ENCODE measurements at regions not wholly inside any gene's neighbourhood (a gene's known extent, or its start where the extent isn't known, plus 50 kb on each side); places are given as distances from the start of the nearest gene placed in this dataset.

- Mint-ChIP-seq H3K4me1 (no peaks in the 10 kb centered on the region), H3K27me3 (no peaks in the 10 kb centered on the region)
- POLR2A ChIA-PET (ENCODE audit: partially characterized antibody): no interaction called here
These were observed 700.5 kb upstream of the MEF2C start for GRCh38 chr5:89583534-89583933.

GRCh38 chr5:89582768-89583339 is 699.9 kb upstream of the MEF2C start:
- Mint-ChIP-seq H3K36me3 (no peaks in the 10 kb centered on the region), H3K27ac (no peak overlapping the region), H3K4me1 (no peaks in the 10 kb centered on the region), H3K4me3 (no peak overlapping the region), H3K9me3 (peaks cover 0 to 12% (median 4%) of the 10 kb centered on the region in 8 donors), H3K27me3 (no peaks in the 10 kb centered on the region)
- H3K4me3 ChIP-seq (ENCODE audit: low read length in 2 of 2): no peak overlapping the region
- H3K4me1 ChIP-seq (ENCODE audit: insufficient read depth, low read length): no peaks in the 10 kb centered on the region
- H3K36me3 ChIP-seq (ENCODE audit: insufficient read depth, low read length): no peaks in the 10 kb centered on the region
- intact Hi-C loops (cut with micrococcal nuclease): no loop called here
- ChIA-PET POLR2A (ENCODE audit: partially characterized antibody) (no interaction called here), CTCF (ENCODE audit: partially characterized antibody) (no interaction called here)
- H3K27me3 ChIP-seq (ENCODE audit: insufficient read depth, low read length): no peaks in the 10 kb centered on the region
- no peak overlapping the region for H3K27ac ChIP-seq (ENCODE audit: low read depth, low read length)
- no peak for DNase-seq
- peaks cover 0 to 4% of the 10 kb centered on the region in 2 donors for H3K9me3 ChIP-seq (ENCODE audit: control insufficient read depth in 1 of 2, low read length in 2 of 2)

More at GRCh38 chr5:89583534-89583933, 700.5 kb upstream of the MEF2C start:
- Histone ChIP-seq H3K9me3 (ENCODE audit: control insufficient read depth in 1 of 2, low read length in 2 of 2) (peaks cover 0 to 4% of the 10 kb centered on the region in 2 donors), H3K4me1 (ENCODE audit: insufficient read depth, low read length) (no peaks in the 10 kb centered on the region), H3K36me3 (ENCODE audit: insufficient read depth, low read length) (no peaks in the 10 kb centered on the region), H3K4me3 (ENCODE audit: low read length in 2 of 2) (no peak overlapping the region), H3K27me3 (ENCODE audit: insufficient read depth, low read length) (no peaks in the 10 kb centered on the region), H3K27ac (ENCODE audit: low read depth, low read length) (no peak overlapping the region)
- intact Hi-C loops (cut with micrococcal nuclease): no loop called here
- no peak for DNase-seq
- Mint-ChIP-seq H3K4me3 (no peak overlapping the region), H3K27ac (no peak overlapping the region), H3K36me3 (no peaks in the 10 kb centered on the region), H3K9me3 (peaks cover 0 to 12% (median 4%) of the 10 kb centered on the region in 8 donors)
- CTCF ChIA-PET (ENCODE audit: partially characterized antibody): no interaction called here

GRCh38 chr5:89580976-89581375 is 698.0 kb upstream of the MEF2C start:
- no peaks in the 10 kb centered on the region for H3K27me3 Mint-ChIP-seq
- DNase-seq: no peak
- H3K27me3 ChIP-seq (ENCODE audit: insufficient read depth, low read length): no peaks in the 10 kb centered on the region
- ChIA-PET CTCF (ENCODE audit: partially characterized antibody) (no interaction called here), POLR2A (ENCODE audit: partially characterized antibody) (no interaction called here)
- no peak overlapping the region for H3K27ac ChIP-seq (ENCODE audit: low read depth, low read length)
- H3K36me3 Mint-ChIP-seq: no peaks in the 10 kb centered on the region
- no peak overlapping the region for H3K4me3 ChIP-seq (ENCODE audit: low read length in 2 of 2)
- no peaks in the 10 kb centered on the region for H3K36me3 ChIP-seq (ENCODE audit: insufficient read depth, low read length)
- H3K27ac Mint-ChIP-seq: no peak overlapping the region
- peaks cover 0 to 4% of the 10 kb centered on the region in 2 donors for H3K9me3 ChIP-seq (ENCODE audit: control insufficient read depth in 1 of 2, low read length in 2 of 2)
- no peaks in the 10 kb centered on the region for H3K4me1 ChIP-seq (ENCODE audit: insufficient read depth, low read length)
- no peak overlapping the region for H3K4me3 Mint-ChIP-seq
- H3K9me3 Mint-ChIP-seq: peaks cover 0 to 7% (median under 1%) of the 10 kb centered on the region in 8 donors
- no peaks in the 10 kb centered on the region for H3K4me1 Mint-ChIP-seq
- intact Hi-C loops (cut with micrococcal nuclease): no loop called here

- Mint-ChIP-seq H3K36me3 (no peaks in the 10 kb centered on the region), H3K4me1 (no peaks in the 10 kb centered on the region), H3K9me3 (peaks cover 0 to 3% (median 0%) of the 10 kb centered on the region in 8 donors), H3K4me3 (no peak overlapping the region), H3K27me3 (no peaks in the 10 kb centered on the region), H3K27ac (no peak overlapping the region)
- Histone ChIP-seq H3K4me1 (ENCODE audit: insufficient read depth, low read length) (no peaks in the 10 kb centered on the region), H3K27me3 (ENCODE audit: insufficient read depth, low read length) (no peaks in the 10 kb centered on the region), H3K36me3 (ENCODE audit: insufficient read depth, low read length) (no peaks in the 10 kb centered on the region), H3K9me3 (ENCODE audit: control insufficient read depth in 1 of 2, low read length in 2 of 2) (peaks cover 0 to 3% of the 10 kb centered on the region in 2 donors), H3K4me3 (ENCODE audit: low read length in 2 of 2) (no peak overlapping the region), H3K27ac (ENCODE audit: low read depth, low read length) (no peak overlapping the region)
- POLR2A ChIA-PET (ENCODE audit: partially characterized antibody): no interaction called here
- CTCF ChIA-PET (ENCODE audit: partially characterized antibody): no interaction called here
- intact Hi-C loops (cut with micrococcal nuclease): no loop called here
- no peak for DNase-seq
These were observed 692.3 kb upstream of the MEF2C start for GRCh38 chr5:89575319-89575718.

- Mint-ChIP-seq H3K4me1 (no peaks in the 10 kb centered on the region), H3K27ac (no peak overlapping the region), H3K9me3 (no peaks in the 10 kb centered on the region), H3K4me3 (no peak overlapping the region), H3K36me3 (no peaks in the 10 kb centered on the region), H3K27me3 (no peaks in the 10 kb centered on the region)
- Histone ChIP-seq H3K4me3 (ENCODE audit: low read length in 2 of 2) (no peak overlapping the region), H3K4me1 (ENCODE audit: insufficient read depth, low read length) (no peaks in the 10 kb centered on the region), H3K9me3 (ENCODE audit: control insufficient read depth in 1 of 2, low read length in 2 of 2) (peaks cover 0 to 3% of the 10 kb centered on the region in 2 donors), H3K36me3 (ENCODE audit: insufficient read depth, low read length) (no peaks in the 10 kb centered on the region), H3K27ac (ENCODE audit: low read depth, low read length) (no peak overlapping the region), H3K27me3 (ENCODE audit: insufficient read depth, low read length) (no peaks in the 10 kb centered on the region)
- DNase-seq: no peak
- POLR2A ChIA-PET (ENCODE audit: partially characterized antibody): no interaction called here
- CTCF ChIA-PET (ENCODE audit: partially characterized antibody): no interaction called here
- intact Hi-C loops (cut with micrococcal nuclease): no loop called here
These were observed 690.4 kb upstream of the MEF2C start for GRCh38 chr5:89573345-89573744.

- no peak overlapping the region for H3K27ac Mint-ChIP-seq
- H3K4me3 ChIP-seq (ENCODE audit: low read length in 2 of 2): no peak overlapping the region
- no peaks in the 10 kb centered on the region for H3K4me1 Mint-ChIP-seq
- no peaks in the 10 kb centered on the region for H3K36me3 ChIP-seq (ENCODE audit: insufficient read depth, low read length)
- H3K4me3 Mint-ChIP-seq: no peak overlapping the region
- DNase-seq: no peak
- ChIA-PET CTCF (ENCODE audit: partially characterized antibody) (no interaction called here), POLR2A (ENCODE audit: partially characterized antibody) (no interaction called here)
- no peaks in the 10 kb centered on the region for H3K9me3 Mint-ChIP-seq
- H3K27ac ChIP-seq (ENCODE audit: low read depth, low read length): no peak overlapping the region
- H3K36me3 Mint-ChIP-seq: no peaks in the 10 kb centered on the region
- H3K9me3 ChIP-seq (ENCODE audit: control insufficient read depth in 1 of 2, low read length in 2 of 2): peaks cover 0 to 3% of the 10 kb centered on the region in 2 donors
- no peaks in the 10 kb centered on the region for H3K27me3 Mint-ChIP-seq
- intact Hi-C loops (cut with micrococcal nuclease): no loop called here
- no peaks in the 10 kb centered on the region for H3K27me3 ChIP-seq (ENCODE audit: insufficient read depth, low read length)
- H3K4me1 ChIP-seq (ENCODE audit: insufficient read depth, low read length): no peaks in the 10 kb centered on the region
These were observed 689.7 kb upstream of the MEF2C start for GRCh38 chr5:89572696-89573095.

- Mint-ChIP-seq H3K4me1 (no peaks in the 10 kb centered on the region), H3K27me3 (no peaks in the 10 kb centered on the region), H3K27ac (no peak overlapping the region), H3K4me3 (no peak overlapping the region), H3K36me3 (no peaks in the 10 kb centered on the region), H3K9me3 (no peaks in the 10 kb centered on the region)
- no peaks in the 10 kb centered on the region for H3K27me3 ChIP-seq (ENCODE audit: insufficient read depth, low read length)
- H3K9me3 ChIP-seq (ENCODE audit: control insufficient read depth in 1 of 2, low read length in 2 of 2): peaks cover 0 to 3% of the 10 kb centered on the region in 2 donors
- H3K27ac ChIP-seq (ENCODE audit: low read depth, low read length): no peak overlapping the region
- intact Hi-C loops (cut with micrococcal nuclease): no loop called here
- no peaks in the 10 kb centered on the region for H3K4me1 ChIP-seq (ENCODE audit: insufficient read depth, low read length)
- H3K4me3 ChIP-seq (ENCODE audit: low read length in 2 of 2): no peak overlapping the region
- ChIA-PET POLR2A (ENCODE audit: partially characterized antibody) (no interaction called here), CTCF (ENCODE audit: partially characterized antibody) (interaction anchor here (1.6 kb wide), 1 partner anchor 8 kb away, joined by 3 read pairs; no protein-coding TSS in a partner anchor)
- H3K36me3 ChIP-seq (ENCODE audit: insufficient read depth, low read length): no peaks in the 10 kb centered on the region
- DNase-seq: no peak
These were observed 687.6 kb upstream of the MEF2C start for GRCh38 chr5:89570557-89570956.

GRCh38 chr5:89566340-89566739 is 683.4 kb upstream of the MEF2C start:
- Mint-ChIP-seq H3K27ac (no peak overlapping the region), H3K4me3 (no peak overlapping the region), H3K27me3 (no peaks in the 10 kb centered on the region), H3K9me3 (peaks cover 0 to 2% (median 0%) of the 10 kb centered on the region in 8 donors), H3K36me3 (no peaks in the 10 kb centered on the region), H3K4me1 (no peaks in the 10 kb centered on the region)
- Histone ChIP-seq H3K4me1 (ENCODE audit: insufficient read depth, low read length) (no peaks in the 10 kb centered on the region), H3K27me3 (ENCODE audit: insufficient read depth, low read length) (no peaks in the 10 kb centered on the region), H3K27ac (ENCODE audit: low read depth, low read length) (no peak overlapping the region), H3K4me3 (ENCODE audit: low read length in 2 of 2) (no peak overlapping the region), H3K36me3 (ENCODE audit: insufficient read depth, low read length) (no peaks in the 10 kb centered on the region), H3K9me3 (ENCODE audit: control insufficient read depth in 1 of 2, low read length in 2 of 2) (peaks cover 0 to 3% of the 10 kb centered on the region in 2 donors)
- intact Hi-C loops (cut with micrococcal nuclease): no loop called here
- no peak for DNase-seq
- POLR2A ChIA-PET (ENCODE audit: partially characterized antibody): no interaction called here
- CTCF ChIA-PET (ENCODE audit: partially characterized antibody): no interaction called here
